IMR-90 (cell line): ENCODE measurements at regions not wholly inside any gene's neighbourhood (a gene's known extent, or its start where the extent isn't known, plus 50 kb on each side); places are given as distances from the start of the nearest gene placed in this dataset.

Source experiments
- ATAC-seq: fragments of 200-7000 bp; cut with Tn5 transposase; 2 replicates; pipeline ENCODE4 v1.9.1; 2020; ENCODE audit warnings: low read depth, mild to moderate bottlenecking, moderate library complexity
- BruUV-seq: library from RNA; stranded (reverse); fragments of 400-500 nt; replicated peaks from 2 replicates; lab custom pipeline; 2021; lab: Mats Ljungman, UMichigan
- CTCF ChIA-PET: fragments of 300-600 bp; formaldehyde crosslinking; extraction: SDS; loops from one replicate; lab custom pipeline; 2021; ENCODE audit warnings: antibody characterized with exemption; lab: Yijun Ruan, JAX
- POLR2A ChIA-PET: fragments of 300-600 bp; sonication (Branson Sonifier 250); formaldehyde crosslinking; loops from one replicate; lab custom pipeline; 2022; ENCODE audit warnings: antibody characterized with exemption; ENCODE audit not compliant: unreplicated experiment; lab: Charles Lee
- DNase-seq: peaks from one replicate; pipeline ENCODE4 v3.0.0; 2013
- H2AFZ ChIP-seq: replicated peaks from 2 replicates; pipeline ENCODE3; 2013; ENCODE audit warnings: low read length, mild to moderate bottlenecking; ENCODE audit not compliant: poor library complexity
- H2AK5ac ChIP-seq: 2 replicates; pipeline ENCODE4 v1.6.1; 2013; ENCODE audit warnings: low read depth, low read length, inconsistent platforms
- H2AK9ac ChIP-seq: replicated peaks from 2 replicates; pipeline ENCODE3; 2013; ENCODE audit warnings: mild to moderate bottlenecking, low read depth, low read length, moderate library complexity; ENCODE audit not compliant: poor library complexity
- H2BK120ac ChIP-seq: 2 replicates; pipeline ENCODE4 v1.6.1; 2013; ENCODE audit warnings: low read depth, low read length, inconsistent platforms
- H2BK15ac ChIP-seq: 3 replicates; pipeline ENCODE4 v1.6.1; 2013; ENCODE audit warnings: low read depth, low read length, inconsistent platforms
- H2BK20ac ChIP-seq: 2 replicates; pipeline ENCODE4 v1.6.1; 2013; ENCODE audit warnings: low read depth, mild to moderate bottlenecking, inconsistent platforms, low read length, moderate library complexity
- H2BK5ac ChIP-seq: 2 replicates; pipeline ENCODE4 v1.6.1; 2013; ENCODE audit warnings: mild to moderate bottlenecking, low read depth, low read length, inconsistent platforms; ENCODE audit not compliant: poor library complexity, severe bottlenecking
- H3K14ac ChIP-seq: replicated peaks from 2 replicates; pipeline ENCODE4 v1.6.1; 2013; ENCODE audit warnings: low read depth, low read length, inconsistent platforms
- H3K18ac ChIP-seq: 2 replicates; pipeline ENCODE4 v1.6.1; 2013; ENCODE audit warnings: low read depth, low read length, control low read depth
- H3K23ac ChIP-seq: 2 replicates; pipeline ENCODE4 v1.6.1; 2013; ENCODE audit warnings: low read depth, low read length, inconsistent platforms
- H3K27ac ChIP-seq: 2 replicates; pipeline ENCODE4 v1.5.1; 2013; ENCODE audit warnings: mild to moderate bottlenecking, control low read depth, low read length; ENCODE audit not compliant: insufficient read depth
- H3K27me3 ChIP-seq: 2 replicates; pipeline ENCODE4 v1.6.1; 2013; ENCODE audit warnings: low read length; ENCODE audit not compliant: control insufficient read depth, insufficient read depth
- H3K36me3 ChIP-seq: 2 replicates; pipeline ENCODE4 v1.6.1; 2013; ENCODE audit warnings: low read length, mixed read lengths; ENCODE audit not compliant: control insufficient read depth, insufficient read depth
- H3K4ac ChIP-seq: 2 replicates; pipeline ENCODE4 v1.6.1; 2013; ENCODE audit warnings: low read depth, low read length, inconsistent platforms
- H3K4me1 ChIP-seq: 2 replicates; pipeline ENCODE4 v1.6.1; 2013; ENCODE audit warnings: low read length, mixed read lengths; ENCODE audit not compliant: control insufficient read depth, insufficient read depth
- H3K4me2 ChIP-seq: 2 replicates; pipeline ENCODE4 v1.6.1; 2013; ENCODE audit warnings: low read depth, mild to moderate bottlenecking, control low read depth, low read length, moderate library complexity
- H3K4me3 ChIP-seq: 2 replicates; pipeline ENCODE4 v1.5.1; 2013; ENCODE audit warnings: low read depth, mild to moderate bottlenecking, control low read depth, low read length, moderate library complexity; ENCODE audit not compliant: insufficient read depth
- H3K56ac ChIP-seq: 2 replicates; pipeline ENCODE4 v1.6.1; 2013; ENCODE audit warnings: low read length, inconsistent platforms; ENCODE audit not compliant: insufficient read depth; ENCODE audit errors: extremely low read depth
- H3K79me1 ChIP-seq, 2 experiments: 2 replicates each; pipeline ENCODE4 v1.6.1; 2013; ENCODE audit warnings: low read length in 2 of 2, inconsistent platforms in 1 of 2, low read depth in 1 of 2
- H3K9ac ChIP-seq: 2 replicates; pipeline ENCODE4 v1.6.1; 2013; ENCODE audit warnings: low read depth, low read length, control low read depth
- H3K9me1 ChIP-seq: 2 replicates; pipeline ENCODE4 v1.6.1; 2013; ENCODE audit warnings: low read length, inconsistent platforms; ENCODE audit not compliant: insufficient read depth
- H3K9me3 ChIP-seq: 2 replicates; pipeline ENCODE4 v1.6.1; 2013; ENCODE audit warnings: low read length; ENCODE audit not compliant: control insufficient read depth, insufficient read depth
- H4K20me1 ChIP-seq: 2 replicates; pipeline ENCODE4 v1.6.1; 2013; ENCODE audit warnings: low read length, inconsistent platforms; ENCODE audit not compliant: insufficient read depth
- H4K5ac ChIP-seq: 2 replicates; pipeline ENCODE4 v1.6.1; 2013; ENCODE audit warnings: mild to moderate bottlenecking, low read depth, low read length, control low read depth
- H4K8ac ChIP-seq, 2 experiments: 2 replicates each; pipeline ENCODE4 v1.6.1; 2013; ENCODE audit warnings: low read depth in 2 of 2, low read length in 2 of 2, control low read depth in 1 of 2, inconsistent platforms in 1 of 2
- H4K91ac ChIP-seq: 2 replicates; pipeline ENCODE4 v1.6.1; 2013; ENCODE audit warnings: low read depth, low read length, inconsistent platforms; ENCODE audit not compliant: insufficient read depth
- CEBPB ChIP-seq: IDR thresholded peaks from 2 replicates; pipeline ENCODE4 v1.6.1; 2012; ENCODE audit warnings: low read depth, low read length, improper control_type of control experiment
- CHD1 ChIP-seq: IDR thresholded peaks from 2 replicates; pipeline ENCODE4 v1.6.1; 2012; ENCODE audit warnings: low read depth, low read length, improper control_type of control experiment
- POLR2A ChIP-seq: IDR thresholded peaks from 2 replicates; pipeline ENCODE4 v1.6.1; 2012; ENCODE audit warnings: mild to moderate bottlenecking, low read depth, low read length
- RAD21 ChIP-seq: IDR thresholded peaks from 2 replicates; pipeline ENCODE4 v1.6.1; 2012; ENCODE audit warnings: low read length, improper control_type of control experiment
- SMC3 ChIP-seq: fragments of 150-350 bp; IDR thresholded peaks from 2 replicates; pipeline ENCODE4 v1.6.1; 2016; ENCODE audit warnings: low read depth, mild to moderate bottlenecking, antibody characterized with exemption, low read length, moderate library complexity
- USF2 ChIP-seq: fragments of 150-350 bp; IDR thresholded peaks from 2 replicates; pipeline ENCODE4 v1.6.1; 2017; ENCODE audit warnings: mild to moderate bottlenecking, antibody characterized with exemption, low read length, low read depth
- WGBS, 2 experiments: methylation state at CpG; one replicate each; pipeline versions ENCODE4 v1.1.5 to v1.1.7; 2013; ENCODE audit warnings: missing lambda C conversion rate in 2 of 2; ENCODE audit not compliant: insufficient read length in 1 of 2; ENCODE audit errors: extremely low coverage in 2 of 2; 5-methylcytosine and 5-hydroxymethylcytosine counted together
- dilution Hi-C: fragments of 300-500 bp; cut with HindIII; formaldehyde crosslinking; loops from one replicate; pipeline ENCODE4 v1.14.3; 2018; ENCODE audit warnings: low sequenced_read_pairs; ENCODE audit not compliant: unreplicated experiment
- in situ Hi-C: fragments of 300-500 bp; cut with MboI; formaldehyde crosslinking; loops from 3 replicates; pipeline ENCODE4 v1.14.3; 2019; ENCODE audit warnings: low sequenced_read_pairs, inconsistent platforms, mixed read lengths
- intact Hi-C: fragments of 100-400 bp; cut with micrococcal nuclease; formaldehyde crosslinking; loops from 2 replicates; pipeline ENCODE4 v1.10.0; 2022

DNA sequence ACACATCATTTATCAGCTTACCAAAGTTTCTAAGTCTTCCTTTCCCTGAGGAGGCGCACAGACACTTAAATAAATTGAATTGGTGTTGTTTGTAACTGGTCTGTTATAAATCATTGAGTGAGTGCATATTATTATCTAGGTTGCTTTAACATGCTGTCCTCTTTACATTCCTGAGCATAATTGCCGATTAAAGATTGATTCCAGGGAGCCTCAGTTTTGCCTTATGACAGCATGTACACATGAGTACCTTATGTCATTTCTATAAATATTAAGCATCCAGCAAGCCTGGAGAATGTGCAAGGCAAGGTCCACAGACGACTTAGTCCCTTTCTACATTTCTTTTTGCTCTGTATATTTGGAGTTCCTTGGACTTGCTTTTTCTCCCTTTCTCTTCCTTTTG, 177.9 kb upstream of the STEAP4 start:
- no peak for DNase-seq
- no peak for ATAC-seq
- H3K23ac ChIP-seq = no peak overlapping the region
- no peak overlapping the region for H3K27ac ChIP-seq
- H3K4me2 ChIP-seq = no peak overlapping the region
- POLR2A ChIA-PET = no interaction called here
- H3K27me3 ChIP-seq = no peaks in the 10 kb centered on the region
- no TSS peak for BruUV-seq
- no peaks in the 10 kb centered on the region for H3K9me1 ChIP-seq
- no peak overlapping the region for H2AK5ac ChIP-seq
- CTCF ChIA-PET = interaction anchor here (0.7 kb wide), 1 partner anchor 21 kb away, joined by 3 read pairs; no protein-coding TSS in a partner anchor
- no peaks in the 10 kb centered on the region for H4K20me1 ChIP-seq
- TF ChIP-seq CEBPB = no peak
- TF ChIP-seq RAD21 = no peak
- no peak for TF ChIP-seq SMC3
- TF ChIP-seq USF2 = no peak
- TF ChIP-seq CHD1 = no peak
- TF ChIP-seq POLR2A = no peak
- H2BK5ac ChIP-seq = no peak overlapping the region
- H3K4ac ChIP-seq = no peak overlapping the region
- no peak overlapping the region for H2AFZ ChIP-seq
- no peak overlapping the region for H4K5ac ChIP-seq
- H2BK15ac ChIP-seq = no peak overlapping the region
- H3K56ac ChIP-seq = no peak overlapping the region
- WGBS, 2 experiments = no CpG with 5 or more reads among the region's 3 CpGs
- no peak overlapping the region for H2BK120ac ChIP-seq
- no peak overlapping the region for H2BK20ac ChIP-seq
- no peak overlapping the region for H4K8ac ChIP-seq
- dilution Hi-C loops (no loop called here), in situ Hi-C loops (no loop called here), intact Hi-C loops (no loop called here)
- peaks cover 5% of the 10 kb centered on the region; the same call in 1 of the 2 replicates for H3K9me3 ChIP-seq
- H3K4me1 ChIP-seq = no peaks in the 10 kb centered on the region
- H3K4me3 ChIP-seq = no peak overlapping the region
- no peaks in the 10 kb centered on the region for H3K36me3 ChIP-seq
- H4K91ac ChIP-seq = no peak overlapping the region
- no peak overlapping the region for H3K18ac ChIP-seq
- no peak overlapping the region for H3K9ac ChIP-seq
- no peak overlapping the region for H2AK9ac ChIP-seq
- H3K79me1 ChIP-seq = no peaks in the 10 kb centered on the region
- no peak overlapping the region for H3K14ac ChIP-seq
